ENCODE measurements at regions not wholly inside any gene's neighbourhood (a gene's known extent, or its start where the extent isn't known, plus 50 kb on each side); places are given as distances from the start of the nearest gene placed in this dataset.

DNA sequence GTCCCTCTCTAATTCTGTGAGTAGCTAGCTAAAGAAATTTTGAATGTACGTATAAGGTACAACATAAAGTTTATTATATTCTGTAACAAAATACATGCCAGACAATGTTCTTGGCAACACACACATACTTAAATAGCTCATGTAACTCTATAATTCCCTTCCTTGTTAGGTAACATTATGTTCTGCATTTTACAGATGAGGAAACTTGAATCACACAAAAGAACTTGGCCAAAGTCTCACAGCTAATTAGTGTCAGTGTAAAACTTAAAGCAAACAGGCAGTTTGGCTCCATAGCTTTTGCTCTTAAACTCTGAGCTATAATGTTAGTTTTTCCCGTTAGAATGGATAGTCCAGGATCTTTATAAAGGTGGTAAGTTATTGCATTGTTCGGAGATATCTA lies 1091.8 kb upstream of the SLIT2 start:
- no peak overlapping the region for H3K4me3 ChIP-seq
- no peaks in the 10 kb centered on the region for H3K9me3 ChIP-seq (replicated peaks; ENCODE audit: control insufficient read depth, insufficient read depth, low read length)
- H3K36me3 ChIP-seq (ENCODE audit: control insufficient read depth in 2 of 2, insufficient read depth in 2 of 2, low read length in 1 of 2) = no peaks in the 10 kb centered on the region
- intact Hi-C loops (cut with micrococcal nuclease; ENCODE audit: unreplicated experiment) = no loop called here
- in situ Hi-C loops (cut with MboI) = loop anchor here (25.0 kb wide), 1 partner anchor 102 kb away; no protein-coding TSS in a partner anchor
- no peaks in the 10 kb centered on the region for H4K20me1 ChIP-seq (ENCODE audit: control insufficient read depth, insufficient read depth)
- no peak for FAIRE-seq
- 31% methylated on average over 3 of the region's 3 CpGs for WGBS (ENCODE audit: insufficient coverage, insufficient replicate concordance, low lambda C conversion rate, missing lambda C conversion rate)
- no peak for ATAC-seq
- no TSS peak for BruUV-seq (replicated peaks)
- no peak overlapping the region for H3K9ac ChIP-seq (ENCODE audit: control insufficient read depth, insufficient read depth, low read length)
- no peak overlapping the region for H3K4me2 ChIP-seq (ENCODE audit: control insufficient read depth, insufficient read depth)
- ChIA-PET CTCF (interaction anchor here (1.5 kb wide), 1 partner anchor 9 kb away, joined by 3 read pairs; no protein-coding TSS in a partner anchor), RAD21 (ENCODE audit: unreplicated experiment) (no interaction called here), SMC1A (ENCODE audit: uncharacterized antibody, unreplicated experiment) (interaction anchor here (1.0 to 1.1 kb wide), 3 partner anchors 10 to 20 kb away, joined by 4 read pairs; no protein-coding TSS in a partner anchor), POLR2A (no interaction called here)
- H3K27me3 ChIP-seq (replicated peaks in 1 of 2; ENCODE audit: control insufficient read depth in 2 of 2, insufficient read depth in 2 of 2, low read length in 1 of 2) = no peaks in the 10 kb centered on the region
- TF ChIP-seq SRF (IDR thresholded peaks at IDR 0.05; ENCODE audit: low read depth in 2 of 2, low read length in 2 of 2) (no peak), POU2F2 (IDR thresholded peaks at IDR 0.05; ENCODE audit: borderline replicate concordance, low read depth, low read length) (no peak), CHD1 (IDR thresholded peaks at IDR 0.05; ENCODE audit: low read depth, low read length) (no peak), MYC (IDR thresholded peaks at IDR 0.05; ENCODE audit: insufficient read depth, insufficient read length, insufficient replicate concordance, low read length, severe bottlenecking) (no peak), IKZF2 (IDR thresholded peaks at IDR 0.05) (no peak), MEF2B (IDR thresholded peaks at IDR 0.05; ENCODE audit: partially characterized antibody, poor library complexity, severe bottlenecking) (no peak), ETV6 (conservative IDR thresholded peaks at IDR 0.05 in 1 of 2, IDR thresholded peaks at IDR 0.05 in 1 of 2; ENCODE audit: borderline replicate concordance in 1 of 2, low read depth in 1 of 2) (no peak), NRF1 (conservative IDR thresholded peaks at IDR 0.05; ENCODE audit: low read depth, low read length) (no peak), STAT1 (conservative IDR thresholded peaks at IDR 0.05) (no peak), NFYB (IDR thresholded peaks at IDR 0.05; ENCODE audit: insufficient read depth, low read depth, low read length) (no peak), RAD21 (IDR thresholded peaks at IDR 0.05; ENCODE audit: insufficient read depth, low read depth, low read length) (no peak), JUNB (IDR thresholded peaks at IDR 0.05) (no peak)
- TF ChIP-seq, protein P1, sequence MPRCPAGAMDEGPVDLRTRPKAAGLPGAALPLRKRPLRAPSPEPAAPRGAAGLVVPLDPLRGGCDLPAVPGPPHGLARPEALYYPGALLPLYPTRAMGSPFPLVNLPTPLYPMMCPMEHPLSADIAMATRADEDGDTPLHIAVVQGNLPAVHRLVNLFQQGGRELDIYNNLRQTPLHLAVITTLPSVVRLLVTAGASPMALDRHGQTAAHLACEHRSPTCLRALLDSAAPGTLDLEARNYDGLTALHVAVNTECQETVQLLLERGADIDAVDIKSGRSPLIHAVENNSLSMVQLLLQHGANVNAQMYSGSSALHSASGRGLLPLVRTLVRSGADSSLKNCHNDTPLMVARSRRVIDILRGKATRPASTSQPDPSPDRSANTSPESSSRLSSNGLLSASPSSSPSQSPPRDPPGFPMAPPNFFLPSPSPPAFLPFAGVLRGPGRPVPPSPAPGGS (IDR thresholded peaks at IDR 0.05; ENCODE audit: borderline replicate concordance, insufficient read depth, low read depth, low read length, poor library complexity, severe bottlenecking) = no peak
- TF ChIP-seq, protein P2, sequence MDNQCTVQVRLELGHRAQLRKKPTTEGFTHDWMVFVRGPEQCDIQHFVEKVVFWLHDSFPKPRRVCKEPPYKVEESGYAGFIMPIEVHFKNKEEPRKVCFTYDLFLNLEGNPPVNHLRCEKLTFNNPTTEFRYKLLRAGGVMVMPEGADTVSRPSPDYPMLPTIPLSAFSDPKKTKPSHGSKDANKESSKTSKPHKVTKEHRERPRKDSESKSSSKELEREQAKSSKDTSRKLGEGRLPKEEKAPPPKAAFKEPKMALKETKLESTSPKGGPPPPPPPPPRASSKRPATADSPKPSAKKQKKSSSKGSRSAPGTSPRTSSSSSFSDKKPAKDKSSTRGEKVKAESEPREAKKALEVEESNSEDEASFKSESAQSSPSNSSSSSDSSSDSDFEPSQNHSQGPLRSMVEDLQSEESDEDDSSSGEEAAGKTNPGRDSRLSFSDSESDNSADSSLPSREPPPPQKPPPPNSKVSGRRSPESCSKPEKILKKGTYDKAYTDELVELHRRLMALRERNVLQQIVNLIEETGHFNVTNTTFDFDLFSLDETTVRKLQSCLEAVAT (IDR thresholded peaks at IDR 0.05) = no peak
- TF ChIP-seq, protein P3, sequence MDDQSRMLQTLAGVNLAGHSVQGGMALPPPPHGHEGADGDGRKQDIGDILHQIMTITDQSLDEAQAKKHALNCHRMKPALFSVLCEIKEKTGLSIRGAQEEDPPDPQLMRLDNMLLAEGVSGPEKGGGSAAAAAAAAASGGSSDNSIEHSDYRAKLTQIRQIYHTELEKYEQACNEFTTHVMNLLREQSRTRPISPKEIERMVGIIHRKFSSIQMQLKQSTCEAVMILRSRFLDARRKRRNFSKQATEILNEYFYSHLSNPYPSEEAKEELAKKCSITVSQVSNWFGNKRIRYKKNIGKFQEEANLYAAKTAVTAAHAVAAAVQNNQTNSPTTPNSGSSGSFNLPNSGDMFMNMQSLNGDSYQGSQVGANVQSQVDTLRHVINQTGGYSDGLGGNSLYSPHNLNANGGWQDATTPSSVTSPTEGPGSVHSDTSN (IDR thresholded peaks at IDR 0.05; ENCODE audit: insufficient replicate concordance, low read depth, low read length) = no peak
- TF ChIP-seq, protein P4, sequence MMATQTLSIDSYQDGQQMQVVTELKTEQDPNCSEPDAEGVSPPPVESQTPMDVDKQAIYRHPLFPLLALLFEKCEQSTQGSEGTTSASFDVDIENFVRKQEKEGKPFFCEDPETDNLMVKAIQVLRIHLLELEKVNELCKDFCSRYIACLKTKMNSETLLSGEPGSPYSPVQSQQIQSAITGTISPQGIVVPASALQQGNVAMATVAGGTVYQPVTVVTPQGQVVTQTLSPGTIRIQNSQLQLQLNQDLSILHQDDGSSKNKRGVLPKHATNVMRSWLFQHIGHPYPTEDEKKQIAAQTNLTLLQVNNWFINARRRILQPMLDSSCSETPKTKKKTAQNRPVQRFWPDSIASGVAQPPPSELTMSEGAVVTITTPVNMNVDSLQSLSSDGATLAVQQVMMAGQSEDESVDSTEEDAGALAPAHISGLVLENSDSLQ (IDR thresholded peaks at IDR 0.05) = no peak
- TF ChIP-seq, protein P5, sequence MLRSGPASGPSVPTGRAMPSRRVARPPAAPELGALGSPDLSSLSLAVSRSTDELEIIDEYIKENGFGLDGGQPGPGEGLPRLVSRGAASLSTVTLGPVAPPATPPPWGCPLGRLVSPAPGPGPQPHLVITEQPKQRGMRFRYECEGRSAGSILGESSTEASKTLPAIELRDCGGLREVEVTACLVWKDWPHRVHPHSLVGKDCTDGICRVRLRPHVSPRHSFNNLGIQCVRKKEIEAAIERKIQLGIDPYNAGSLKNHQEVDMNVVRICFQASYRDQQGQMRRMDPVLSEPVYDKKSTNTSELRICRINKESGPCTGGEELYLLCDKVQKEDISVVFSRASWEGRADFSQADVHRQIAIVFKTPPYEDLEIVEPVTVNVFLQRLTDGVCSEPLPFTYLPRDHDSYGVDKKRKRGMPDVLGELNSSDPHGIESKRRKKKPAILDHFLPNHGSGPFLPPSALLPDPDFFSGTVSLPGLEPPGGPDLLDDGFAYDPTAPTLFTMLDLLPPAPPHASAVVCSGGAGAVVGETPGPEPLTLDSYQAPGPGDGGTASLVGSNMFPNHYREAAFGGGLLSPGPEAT (IDR thresholded peaks at IDR 0.05; ENCODE audit: low read depth) = no peak
- no peak for DNase-seq (ENCODE audit: low read depth, low spot score)
- no peak overlapping the region for H3K27ac ChIP-seq (ENCODE audit: control insufficient read depth, insufficient read depth)
- H3K4me1 ChIP-seq (ENCODE audit: control insufficient read depth, insufficient read depth, low read length) = no peaks in the 10 kb centered on the region
- no peak overlapping the region for H2AFZ ChIP-seq (ENCODE audit: control insufficient read depth, low read depth, low read length)
- H3K79me2 ChIP-seq (ENCODE audit: control insufficient read depth, insufficient read depth, low read length) = no peaks in the 10 kb centered on the region

All from GM12878 (cell line).